GM12878 (cell line): ENCODE measurements at regions not wholly inside any gene's neighbourhood (a gene's known extent, or its start where the extent isn't known, plus 50 kb on each side); places are given as distances from the start of the nearest gene placed in this dataset.

ENCODE experiments used
- PBX3 ChIP-seq: IDR thresholded peaks from 2 replicates; pipeline ENCODE4 v1.6.1; 2011; ENCODE audit warnings: mild to moderate bottlenecking, low read depth, low read length, moderate library complexity; ENCODE audit not compliant: insufficient replicate concordance
- RAD51 ChIP-seq: fragments of 450-650 bp; IDR thresholded peaks from 2 replicates; pipeline ENCODE4 v1.6.1; 2016; ENCODE audit warnings: moderate library complexity, mild to moderate bottlenecking, inconsistent platforms
- TF ChIP-seq, protein P1 (sequence below), 3 experiments: IDR thresholded peaks in 2 of 3; conservative IDR thresholded peaks in 1 of 3; 2 replicates each; pipeline ENCODE4 v1.5.1; 2011; ENCODE audit warnings: low read depth in 3 of 3, low read length in 3 of 3, mild to moderate bottlenecking in 3 of 3, control low read depth in 2 of 3, moderate library complexity in 2 of 3, inconsistent platforms in 1 of 3, mixed read lengths in 1 of 3; ENCODE audit not compliant: control insufficient read depth in 2 of 3, insufficient read depth in 1 of 3; ENCODE audit errors: extremely low read depth in 1 of 3

GRCh38 chrX:118182025-118182424 is 65.4 kb upstream of the KLHL13 start:
- TF ChIP-seq, protein P1, sequence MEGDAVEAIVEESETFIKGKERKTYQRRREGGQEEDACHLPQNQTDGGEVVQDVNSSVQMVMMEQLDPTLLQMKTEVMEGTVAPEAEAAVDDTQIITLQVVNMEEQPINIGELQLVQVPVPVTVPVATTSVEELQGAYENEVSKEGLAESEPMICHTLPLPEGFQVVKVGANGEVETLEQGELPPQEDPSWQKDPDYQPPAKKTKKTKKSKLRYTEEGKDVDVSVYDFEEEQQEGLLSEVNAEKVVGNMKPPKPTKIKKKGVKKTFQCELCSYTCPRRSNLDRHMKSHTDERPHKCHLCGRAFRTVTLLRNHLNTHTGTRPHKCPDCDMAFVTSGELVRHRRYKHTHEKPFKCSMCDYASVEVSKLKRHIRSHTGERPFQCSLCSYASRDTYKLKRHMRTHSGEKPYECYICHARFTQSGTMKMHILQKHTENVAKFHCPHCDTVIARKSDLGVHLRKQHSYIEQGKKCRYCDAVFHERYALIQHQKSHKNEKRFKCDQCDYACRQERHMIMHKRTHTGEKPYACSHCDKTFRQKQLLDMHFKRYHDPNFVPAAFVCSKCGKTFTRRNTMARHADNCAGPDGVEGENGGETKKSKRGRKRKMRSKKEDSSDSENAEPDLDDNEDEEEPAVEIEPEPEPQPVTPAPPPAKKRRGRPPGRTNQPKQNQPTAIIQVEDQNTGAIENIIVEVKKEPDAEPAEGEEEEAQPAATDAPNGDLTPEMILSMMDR (IDR thresholded peaks at IDR 0.05 in 2 of 3, conservative IDR thresholded peaks at IDR 0.05 in 1 of 3; ENCODE audit: control insufficient read depth in 2 of 3, extremely low read depth in 1 of 3, insufficient read depth in 1 of 3, low read depth in 3 of 3, low read length in 3 of 3): no peak
- TF ChIP-seq RAD51 (no peak), PBX3 (no peak)
